ENCODE measurements at regions not wholly inside any gene's neighbourhood (a gene's known extent, or its start where the extent isn't known, plus 50 kb on each side); places are given as distances from the start of the nearest gene placed in this dataset.

GRCh38 chr5:174806729-174807128 is 82.3 kb downstream of the MSX2 start:
- Histone ChIP-seq H3F3A (ENCODE audit: low read depth) (no peaks in the 10 kb centered on the region), H3K9me3 (ENCODE audit: insufficient read depth, low read depth, low read length) (no peaks in the 10 kb centered on the region), H3K79me2 (ENCODE audit: insufficient read depth, low read length) (no peaks in the 10 kb centered on the region), H3K4me3 (ENCODE audit: low read length, poor library complexity, severe bottlenecking) (no peak overlapping the region), H3K36me3 (ENCODE audit: insufficient read depth, low read length) (no peaks in the 10 kb centered on the region), H3K9ac (ENCODE audit: low read depth, low read length, poor library complexity, severe bottlenecking) (no peak overlapping the region), H4K20me1 (ENCODE audit: insufficient read depth, low read length, poor library complexity, severe bottlenecking) (no peaks in the 10 kb centered on the region), H3K27me3 (ENCODE audit: insufficient read depth, low read length, poor library complexity, severe bottlenecking) (no peaks in the 10 kb centered on the region), H3K4me1 (ENCODE audit: insufficient read depth, low read length, poor library complexity, severe bottlenecking) (no peaks in the 10 kb centered on the region), H3K9me2 (replicated peaks; ENCODE audit: low read depth, low read length) (no peaks in the 10 kb centered on the region), H2AFZ (ENCODE audit: low read length) (no peak overlapping the region), H3K4me2 (ENCODE audit: low read depth, low read length, poor library complexity, severe bottlenecking) (no peak overlapping the region)
- no peak for TF ChIP-seq EZH2phosphoT487 (IDR thresholded peaks at IDR 0.05; ENCODE audit: borderline replicate concordance)
- no peak for TF ChIP-seq CTCF (conservative IDR thresholded peaks at IDR 0.05; ENCODE audit: low read length)

GRCh38 chr5:174801798-174802197 is 77.4 kb downstream of the MSX2 start:
- Histone ChIP-seq H3K4me2 (ENCODE audit: low read depth, low read length, poor library complexity, severe bottlenecking) (no peak overlapping the region), H3K4me1 (ENCODE audit: insufficient read depth, low read length, poor library complexity, severe bottlenecking) (no peaks in the 10 kb centered on the region), H3K9ac (ENCODE audit: low read depth, low read length, poor library complexity, severe bottlenecking) (no peak overlapping the region), H3K4me3 (ENCODE audit: low read length, poor library complexity, severe bottlenecking) (no peak overlapping the region), H3K79me2 (ENCODE audit: insufficient read depth, low read length) (no peaks in the 10 kb centered on the region), H2AFZ (ENCODE audit: low read length) (no peak overlapping the region), H3K9me2 (replicated peaks; ENCODE audit: low read depth, low read length) (no peaks in the 10 kb centered on the region), H4K20me1 (ENCODE audit: insufficient read depth, low read length, poor library complexity, severe bottlenecking) (no peaks in the 10 kb centered on the region), H3F3A (ENCODE audit: low read depth) (no peaks in the 10 kb centered on the region), H3K36me3 (ENCODE audit: insufficient read depth, low read length) (no peaks in the 10 kb centered on the region), H3K9me3 (ENCODE audit: insufficient read depth, low read depth, low read length) (no peaks in the 10 kb centered on the region), H3K27me3 (ENCODE audit: insufficient read depth, low read length, poor library complexity, severe bottlenecking) (no peaks in the 10 kb centered on the region)
- TF ChIP-seq EZH2phosphoT487 (IDR thresholded peaks at IDR 0.05; ENCODE audit: borderline replicate concordance) (no peak), CTCF (conservative IDR thresholded peaks at IDR 0.05; ENCODE audit: low read length) (no peak)

- H3K9me3 ChIP-seq (ENCODE audit: insufficient read depth, low read depth, low read length), result no peaks in the 10 kb centered on the region
- no peaks in the 10 kb centered on the region for H3K27me3 ChIP-seq (ENCODE audit: insufficient read depth, low read length, poor library complexity, severe bottlenecking)
- H3K36me3 ChIP-seq (ENCODE audit: insufficient read depth, low read length), result no peaks in the 10 kb centered on the region
- H3K9ac ChIP-seq (ENCODE audit: low read depth, low read length, poor library complexity, severe bottlenecking), result no peak overlapping the region
- H3K4me1 ChIP-seq (ENCODE audit: insufficient read depth, low read length, poor library complexity, severe bottlenecking), result no peaks in the 10 kb centered on the region
- no peak overlapping the region for H2AFZ ChIP-seq (ENCODE audit: low read length)
- no peak overlapping the region for H3K4me3 ChIP-seq (ENCODE audit: low read length, poor library complexity, severe bottlenecking)
- no peak overlapping the region for H3K4me2 ChIP-seq (ENCODE audit: low read depth, low read length, poor library complexity, severe bottlenecking)
- H3K79me2 ChIP-seq (ENCODE audit: insufficient read depth, low read length), result no peaks in the 10 kb centered on the region
- no peaks in the 10 kb centered on the region for H4K20me1 ChIP-seq (ENCODE audit: insufficient read depth, low read length, poor library complexity, severe bottlenecking)
- no peaks in the 10 kb centered on the region for H3F3A ChIP-seq (ENCODE audit: low read depth)
- no peaks in the 10 kb centered on the region for H3K9me2 ChIP-seq (replicated peaks; ENCODE audit: low read depth, low read length)
- no peak for TF ChIP-seq CTCF (conservative IDR thresholded peaks at IDR 0.05; ENCODE audit: low read length)
- no peak for TF ChIP-seq EZH2phosphoT487 (IDR thresholded peaks at IDR 0.05; ENCODE audit: borderline replicate concordance)
Observed at GRCh38 chr5:174800435-174800834, 76.1 kb downstream of the MSX2 start.
